GM18505 (cell line): ENCODE measurements at regions not wholly inside any gene's neighbourhood (a gene's known extent, or its start where the extent isn't known, plus 50 kb on each side); places are given as distances from the start of the nearest gene placed in this dataset.

Source experiments
- ATAC-seq: cut with Tn5 transposase; IDR thresholded peaks from one replicate; pipeline ENCODE4 v1.9.1; 2021; ENCODE audit not compliant: unreplicated experiment
- POLR2A ChIP-seq: IDR thresholded peaks from 4 replicates; pipeline ENCODE4 v1.6.1; 2011; ENCODE audit warnings: borderline replicate concordance; ENCODE audit not compliant: insufficient read depth, insufficient read length; ENCODE audit errors: extremely low read depth

GRCh38 chr3:6770397-6770690, 90.6 kb upstream of the GRM7 start:
- ATAC-seq = no peak
- no peak for TF ChIP-seq POLR2A

- ATAC-seq = no peak
- no peak for TF ChIP-seq POLR2A
These were observed 89.7 kb upstream of the GRM7 start for GRCh38 chr3:6771171-6771570.

- no peak for ATAC-seq
These were observed 81.8 kb upstream of the GRM7 start for GRCh38 chr3:6779140-6779539.

GRCh38 chr3:6781092-6781491, 79.8 kb upstream of the GRM7 start:
- TF ChIP-seq POLR2A = no peak
- no peak for ATAC-seq

More at GRCh38 chr3:6779140-6779539, 81.8 kb upstream of the GRM7 start:
- TF ChIP-seq POLR2A = no peak

GRCh38 chr3:6785726-6786125, 75.2 kb upstream of the GRM7 start:
- no peak for TF ChIP-seq POLR2A
- no peak for ATAC-seq

GRCh38 chr3:6791161-6791560, 69.8 kb upstream of the GRM7 start:
- no peak for ATAC-seq
- TF ChIP-seq POLR2A = no peak

GRCh38 chr3:6799264-6799915, 61.5 kb upstream of the GRM7 start:
- peak; percentile 85 for ATAC-seq
- TF ChIP-seq POLR2A = no peak

- TF ChIP-seq POLR2A = no peak
- no peak for ATAC-seq
These were observed 57.3 kb upstream of the GRM7 start for GRCh38 chr3:6803619-6804018.

- no peak for TF ChIP-seq POLR2A
- no peak for ATAC-seq
These were observed 55.7 kb upstream of the GRM7 start for GRCh38 chr3:6805236-6805635.

- no peak for TF ChIP-seq POLR2A
- no peak for ATAC-seq
These were observed 53.9 kb upstream of the GRM7 start for GRCh38 chr3:6806991-6807390.

GRCh38 chr3:6807967-6808588, 52.8 kb upstream of the GRM7 start:
- no peak for TF ChIP-seq POLR2A
- no peak for ATAC-seq

- no peak for TF ChIP-seq POLR2A
- ATAC-seq = no peak
These were observed 51.6 kb upstream of the GRM7 start for GRCh38 chr3:6809349-6809748.
